Ovary (tissue), 3 donors: ENCODE measurements at regions not wholly inside any gene's neighbourhood (a gene's known extent, or its start where the extent isn't known, plus 50 kb on each side); places are given as distances from the start of the nearest gene placed in this dataset.

ENCODE experiments used
- CTCF ChIP-seq, 3 donors: fragments of 450-650 bp in 2 of 3; fragments of 200-600 bp in 1 of 3; IDR thresholded peaks; one replicate each; pipeline versions ENCODE4 v1.5.1 to v1.8.0; 2016 to 2022; ENCODE audit warnings: antibody characterized with exemption in 3 of 3, mild to moderate bottlenecking in 1 of 3
- EP300 ChIP-seq: sonication (generic); formaldehyde crosslinking; IDR thresholded peaks from one replicate; pipeline ENCODE4 v1.6.1; 2017; ENCODE audit warnings: antibody characterized with exemption
- POLR2A ChIP-seq: fragments of 450-650 bp; IDR thresholded peaks from one replicate; pipeline ENCODE4 v1.6.1; 2017; ENCODE audit warnings: antibody characterized with exemption, mild to moderate bottlenecking, moderate library complexity
- donor health status: DM: no; HTN: no; CAD: no.

- TF ChIP-seq CTCF (IDR thresholded peaks at IDR 0.05): no peak
- TF ChIP-seq POLR2A: no peak
- TF ChIP-seq EP300: no peak
Measured at GRCh38 chr6:6878887-6879585, 228.7 kb upstream of the RREB1 start.
